ENCODE measurements at regions not wholly inside any gene's neighbourhood (a gene's known extent, or its start where the extent isn't known, plus 50 kb on each side); places are given as distances from the start of the nearest gene placed in this dataset.

- no peaks in the 10 kb centered on the region for H4K20me1 ChIP-seq (replicated peaks; ENCODE audit: control insufficient read depth, extremely low read depth, insufficient read depth, low read length)
- BruUV-seq (replicated peaks): no TSS peak
- dilution Hi-C loops (cut with MboI; ENCODE audit: extremely low pct_ligation_motif_present, low sequenced_read_pairs) (no loop called here), intact Hi-C loops (cut with micrococcal nuclease) (no loop called here)
- DNase-seq (ENCODE audit: low read depth, low spot score): no peak
- no peak for FAIRE-seq
- POLR2A ChIA-PET: no interaction called here
- CTCF ChIA-PET: interaction anchor here (1.0 kb wide), 1 partner anchor 9 kb away, joined by 3 read pairs; no protein-coding TSS in a partner anchor
- no peak overlapping the region for H3K4me3 ChIP-seq (replicated peaks in 1 of 3; ENCODE audit: insufficient read depth in 1 of 3, low read depth in 1 of 3, low read length in 3 of 3)
- H3K9ac ChIP-seq (replicated peaks; ENCODE audit: extremely low read depth, insufficient read depth, low read length): no peak overlapping the region
- H3K27me3 ChIP-seq (ENCODE audit: control insufficient read depth in 2 of 2, insufficient read depth in 2 of 2, low read length in 2 of 2): no peaks in the 10 kb centered on the region
- no peaks in the 10 kb centered on the region for H3K4me1 ChIP-seq (ENCODE audit: control insufficient read depth, extremely low read depth, insufficient read depth, low read length)
- TF ChIP-seq POLR2AphosphoS5 (IDR thresholded peaks at IDR 0.05; ENCODE audit: insufficient read depth, low read depth, low read length) (no peak), GATA2 (IDR thresholded peaks at IDR 0.05; ENCODE audit: insufficient read depth, insufficient read length, low read depth, low read length) (no peak)
- H3K27ac ChIP-seq (ENCODE audit: insufficient read depth, low read depth, low read length): no peak overlapping the region
- no peaks in the 10 kb centered on the region for H3K9me1 ChIP-seq (replicated peaks; ENCODE audit: control insufficient read depth, extremely low read depth, insufficient read depth, low read length)
- no peaks in the 10 kb centered on the region for H3K79me2 ChIP-seq (ENCODE audit: control insufficient read depth, insufficient read depth, low read length)
- no peaks in the 10 kb centered on the region for H3K36me3 ChIP-seq (ENCODE audit: control insufficient read depth in 2 of 2, extremely low read depth in 1 of 2, insufficient read depth in 2 of 2, low read length in 2 of 2)
- H3K9me3 ChIP-seq (replicated peaks; ENCODE audit: control insufficient read depth, insufficient read depth, low read length): no peaks in the 10 kb centered on the region
- no peak overlapping the region for H2AFZ ChIP-seq (ENCODE audit: low read depth, low read length)
- no peak overlapping the region for H3K4me2 ChIP-seq (ENCODE audit: insufficient read depth, low read length)
Observed at GRCh38 chr10:4483811-4484210, 342.2 kb upstream of the AKR1E2 start.

GRCh38 chr10:4482659-4483058 is 343.3 kb upstream of the AKR1E2 start:
- Histone ChIP-seq H3K9me1 (replicated peaks; ENCODE audit: control insufficient read depth, extremely low read depth, insufficient read depth, low read length) (no peaks in the 10 kb centered on the region), H4K20me1 (replicated peaks; ENCODE audit: control insufficient read depth, extremely low read depth, insufficient read depth, low read length) (no peaks in the 10 kb centered on the region), H3K4me3 (replicated peaks in 1 of 3; ENCODE audit: insufficient read depth in 1 of 3, low read depth in 1 of 3, low read length in 3 of 3) (no peak overlapping the region), H3K27ac (ENCODE audit: insufficient read depth, low read depth, low read length) (no peak overlapping the region), H3K79me2 (ENCODE audit: control insufficient read depth, insufficient read depth, low read length) (no peaks in the 10 kb centered on the region), H2AFZ (ENCODE audit: low read depth, low read length) (no peak overlapping the region), H3K27me3 (ENCODE audit: control insufficient read depth in 2 of 2, insufficient read depth in 2 of 2, low read length in 2 of 2) (no peaks in the 10 kb centered on the region), H3K9me3 (replicated peaks; ENCODE audit: control insufficient read depth, insufficient read depth, low read length) (no peaks in the 10 kb centered on the region), H3K36me3 (ENCODE audit: control insufficient read depth in 2 of 2, extremely low read depth in 1 of 2, insufficient read depth in 2 of 2, low read length in 2 of 2) (no peaks in the 10 kb centered on the region), H3K4me1 (ENCODE audit: control insufficient read depth, extremely low read depth, insufficient read depth, low read length) (no peaks in the 10 kb centered on the region), H3K9ac (replicated peaks; ENCODE audit: extremely low read depth, insufficient read depth, low read length) (no peak overlapping the region), H3K4me2 (ENCODE audit: insufficient read depth, low read length) (no peak overlapping the region)
- dilution Hi-C loops (cut with MboI; ENCODE audit: extremely low pct_ligation_motif_present, low sequenced_read_pairs) (no loop called here), intact Hi-C loops (cut with micrococcal nuclease) (no loop called here)
- TF ChIP-seq EZH2 (IDR thresholded peaks at IDR 0.05; ENCODE audit: borderline replicate concordance, low read depth, low read length, severe bottlenecking) (no peak), JUN (IDR thresholded peaks at IDR 0.05; ENCODE audit: borderline replicate concordance, insufficient read depth, insufficient read length, low read depth) (no peak), POLR2A (IDR thresholded peaks at IDR 0.05; ENCODE audit: low read depth, low read length) (no peak), MAX (IDR thresholded peaks at IDR 0.05; ENCODE audit: insufficient read depth, insufficient read length) (no peak), GATA2 (IDR thresholded peaks at IDR 0.05; ENCODE audit: insufficient read depth, insufficient read length, low read depth, low read length) (no peak), CTCF (IDR thresholded peaks at IDR 0.05; ENCODE audit: extremely low read depth in 1 of 2, insufficient read depth in 1 of 2, low read depth in 1 of 2, low read length in 2 of 2) (no peak), POLR2AphosphoS5 (IDR thresholded peaks at IDR 0.05; ENCODE audit: insufficient read depth, low read depth, low read length) (no peak)
- CTCF ChIA-PET: interaction anchor here (1.0 kb wide), 1 partner anchor 8 kb away, joined by 3 read pairs; no protein-coding TSS in a partner anchor
- FAIRE-seq (no peak), DNase-seq (ENCODE audit: low read depth, low spot score) (no peak)
- no TSS peak for BruUV-seq (replicated peaks)
- POLR2A ChIA-PET: no interaction called here
